Lung (tissue), 11 donors: ENCODE measurements at regions not wholly inside any gene's neighbourhood (a gene's known extent, or its start where the extent isn't known, plus 50 kb on each side); places are given as distances from the start of the nearest gene placed in this dataset.

Experiments
- ATAC-seq: fragments of 200-7000 bp; cut with Tn5 transposase; one replicate; pipeline ENCODE4 v1.9.1; 2020; ENCODE audit warnings: moderate number of reproducible peaks; ENCODE audit not compliant: insufficient read depth, low FRiP score
- DNase-seq, 3 donors: peaks; one replicate each; pipeline ENCODE4 v3.0.0-alpha.2; 2013 to 2017
- H3K27ac ChIP-seq, 2 donors: one replicate each; pipeline ENCODE4 v1.5.1; 2013; ENCODE audit warnings: mild to moderate bottlenecking in 2 of 2, moderate library complexity in 2 of 2, control low read depth in 1 of 2, inconsistent platforms in 1 of 2, low read depth in 1 of 2, low read length in 1 of 2
- H3K27me3 ChIP-seq, 3 donors: one replicate each; pipeline ENCODE4 v1.5.1; 2013; ENCODE audit warnings: low read length in 2 of 3; ENCODE audit not compliant: control insufficient read depth in 3 of 3, insufficient read depth in 3 of 3
- H3K36me3 ChIP-seq, 4 donors: one replicate each; pipeline ENCODE4 v1.5.1; 2013; ENCODE audit warnings: low read length in 4 of 4, mild to moderate bottlenecking in 1 of 4, moderate library complexity in 1 of 4; ENCODE audit not compliant: control insufficient read depth in 4 of 4, insufficient read depth in 4 of 4
- H3K4me1 ChIP-seq, 5 donors: one replicate each; pipeline ENCODE4 v1.5.1; 2013; ENCODE audit warnings: low read length in 5 of 5, mild to moderate bottlenecking in 2 of 5, moderate library complexity in 1 of 5; ENCODE audit not compliant: control insufficient read depth in 5 of 5, insufficient read depth in 5 of 5
- H3K4me3 ChIP-seq: one replicate; pipeline ENCODE4 v1.5.1; 2013; ENCODE audit warnings: mild to moderate bottlenecking, control low read depth, moderate library complexity
- H3K9ac ChIP-seq, 2 donors: one replicate each; pipeline ENCODE4 v1.5.1; 2013; ENCODE audit warnings: low read length in 2 of 2, control low read depth in 1 of 2; ENCODE audit not compliant: insufficient read depth in 1 of 2
- H3K9me3 ChIP-seq, 4 donors: one replicate each; pipeline ENCODE4 v1.5.1; 2013; ENCODE audit warnings: low read length in 3 of 4, mild to moderate bottlenecking in 1 of 4, moderate library complexity in 1 of 4; ENCODE audit not compliant: control insufficient read depth in 4 of 4, insufficient read depth in 3 of 4
- WGBS, 2 donors: extraction: QIAGEN DNeasy Blood & Tissue Kit; methylation state at CpG; one replicate each; pipeline ENCODE4 v1.1.7; 2013; 5-methylcytosine and 5-hydroxymethylcytosine counted together
- TF ChIP-seq, protein P1 (sequence below): IDR thresholded peaks from 2 replicates; pipeline ENCODE4 v1.5.1; 2012; ENCODE audit warnings: mild to moderate bottlenecking; ENCODE audit errors: control extremely low read depth, extremely low read depth
- donor health status: control.
- donor health status: control.
- donor health status: Bipolar disorder and iron deficiency.
- donor health status: healthy.
- donor health status: DM: yes; HTN: yes; CAD: no.

DNA sequence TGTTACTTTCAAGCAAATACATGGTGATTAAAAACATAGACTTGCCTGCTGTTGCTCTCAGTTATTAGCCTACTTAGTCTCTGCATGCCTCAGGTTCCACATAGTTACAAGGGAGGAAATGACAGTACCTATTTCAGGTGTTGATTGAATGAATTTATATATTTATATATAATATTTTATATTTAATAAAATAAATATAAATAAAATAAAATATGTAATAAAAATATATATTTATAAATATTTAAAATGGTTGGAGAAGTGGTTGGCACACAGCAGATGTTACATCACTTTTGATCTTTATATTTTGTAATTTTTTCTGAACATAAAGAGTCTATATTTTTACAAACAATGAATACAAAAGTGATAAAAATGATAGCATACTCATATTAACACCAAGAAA is 716.0 kb upstream of the EYS start:
- no peaks in the 10 kb centered on the region for H3K36me3 ChIP-seq
- H3K27ac ChIP-seq = no peak overlapping the region
- no peak for ATAC-seq
- DNase-seq = no peak
- no peaks in the 10 kb centered on the region for H3K4me1 ChIP-seq
- TF ChIP-seq, protein P1, sequence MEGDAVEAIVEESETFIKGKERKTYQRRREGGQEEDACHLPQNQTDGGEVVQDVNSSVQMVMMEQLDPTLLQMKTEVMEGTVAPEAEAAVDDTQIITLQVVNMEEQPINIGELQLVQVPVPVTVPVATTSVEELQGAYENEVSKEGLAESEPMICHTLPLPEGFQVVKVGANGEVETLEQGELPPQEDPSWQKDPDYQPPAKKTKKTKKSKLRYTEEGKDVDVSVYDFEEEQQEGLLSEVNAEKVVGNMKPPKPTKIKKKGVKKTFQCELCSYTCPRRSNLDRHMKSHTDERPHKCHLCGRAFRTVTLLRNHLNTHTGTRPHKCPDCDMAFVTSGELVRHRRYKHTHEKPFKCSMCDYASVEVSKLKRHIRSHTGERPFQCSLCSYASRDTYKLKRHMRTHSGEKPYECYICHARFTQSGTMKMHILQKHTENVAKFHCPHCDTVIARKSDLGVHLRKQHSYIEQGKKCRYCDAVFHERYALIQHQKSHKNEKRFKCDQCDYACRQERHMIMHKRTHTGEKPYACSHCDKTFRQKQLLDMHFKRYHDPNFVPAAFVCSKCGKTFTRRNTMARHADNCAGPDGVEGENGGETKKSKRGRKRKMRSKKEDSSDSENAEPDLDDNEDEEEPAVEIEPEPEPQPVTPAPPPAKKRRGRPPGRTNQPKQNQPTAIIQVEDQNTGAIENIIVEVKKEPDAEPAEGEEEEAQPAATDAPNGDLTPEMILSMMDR = no peak
- H3K9me3 ChIP-seq = peaks cover 0 to 4% (median 2%) of the 10 kb centered on the region in 4 donors
- H3K4me3 ChIP-seq = no peak overlapping the region
- no peak overlapping the region for H3K9ac ChIP-seq
- H3K27me3 ChIP-seq = no peaks in the 10 kb centered on the region

DNA sequence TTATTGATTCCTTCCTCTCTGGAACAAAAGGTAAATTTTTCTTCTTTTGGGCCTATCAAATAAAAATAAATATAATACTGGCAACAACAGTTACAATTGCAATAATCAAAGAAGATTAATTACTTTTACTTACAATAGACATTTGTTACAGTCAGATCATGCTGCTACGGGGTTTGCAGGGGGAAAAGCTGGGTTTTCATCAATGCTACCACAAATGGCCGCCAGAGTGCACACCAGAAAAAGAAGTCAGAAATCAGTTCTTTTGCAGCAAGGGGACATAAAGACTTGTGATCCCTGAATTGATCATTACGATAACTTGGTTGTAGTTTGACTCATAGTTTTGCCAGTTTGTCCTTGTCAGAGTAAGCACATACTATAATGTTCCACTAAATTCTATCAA is 714.5 kb upstream of the EYS start:
- DNase-seq = no peak
- no peak overlapping the region for H3K4me3 ChIP-seq
- WGBS, 2 donors = 49 to 57% methylated on average over 3 of the region's 3 CpGs

DNA sequence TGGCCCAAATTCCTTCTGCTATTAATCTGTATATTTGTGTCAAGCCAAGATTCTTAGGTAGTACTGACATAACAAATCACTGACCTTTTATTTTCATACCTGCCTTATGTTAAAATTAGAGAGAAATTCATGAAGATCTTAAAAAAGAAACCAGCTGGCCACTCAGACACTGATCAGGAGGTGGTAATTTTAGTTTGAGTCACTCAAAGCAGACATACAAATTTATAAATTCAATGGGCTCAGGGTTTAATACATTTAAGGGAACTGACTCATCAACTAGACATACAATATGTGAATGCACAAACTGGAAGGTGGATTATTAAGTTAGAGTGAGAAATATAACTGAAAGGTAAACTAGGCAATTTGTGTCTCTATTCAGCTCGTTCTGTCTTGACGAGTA is 711.9 kb upstream of the EYS start:
- Histone ChIP-seq H3K27me3 (no peaks in the 10 kb centered on the region), H3K9me3 (no peaks in the 10 kb centered on the region), H3K9ac (no peak overlapping the region), H3K4me3 (no peak overlapping the region), H3K27ac (no peak overlapping the region), H3K4me1 (no peaks in the 10 kb centered on the region), H3K36me3 (no peaks in the 10 kb centered on the region)
- ATAC-seq (no peak), DNase-seq (no peak)
- TF ChIP-seq, protein P1 = no peak
- WGBS, 2 donors = 85 to 89% methylated on average over 2 of the region's 2 CpGs

More for the DNA sequence above, 714.5 kb upstream of the EYS start:
- Histone ChIP-seq H3K27me3 (no peaks in the 10 kb centered on the region), H3K36me3 (no peaks in the 10 kb centered on the region), H3K4me1 (no peaks in the 10 kb centered on the region), H3K9me3 (no peaks in the 10 kb centered on the region), H3K9ac (no peak overlapping the region), H3K27ac (no peak overlapping the region)
- no peak for ATAC-seq
- TF ChIP-seq, protein P1 = no peak

DNA sequence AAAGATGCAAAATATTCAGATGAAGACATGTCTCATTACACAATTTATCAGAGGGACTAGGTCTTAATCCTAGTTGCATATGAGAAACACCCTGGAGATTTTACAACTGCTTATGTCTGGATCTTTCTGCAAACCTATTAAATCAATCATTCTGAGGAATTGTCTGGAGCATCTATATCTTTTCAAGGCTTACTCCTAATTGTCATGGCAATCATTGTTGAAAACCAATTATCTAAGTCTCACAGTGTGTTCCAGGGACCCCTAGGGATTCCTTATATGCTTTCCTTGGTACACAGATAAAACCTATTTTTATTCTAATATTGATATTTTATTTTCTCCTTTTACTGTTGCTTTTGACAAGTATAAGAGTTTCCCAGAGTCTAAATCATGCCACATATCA is 696.9 kb upstream of the EYS start:
- H3K9me3 ChIP-seq = no peaks in the 10 kb centered on the region
- H3K4me1 ChIP-seq = no peaks in the 10 kb centered on the region
- H3K9ac ChIP-seq = no peak overlapping the region
- no peaks in the 10 kb centered on the region for H3K36me3 ChIP-seq
- no peak overlapping the region for H3K4me3 ChIP-seq
- no peak overlapping the region for H3K27ac ChIP-seq
- DNase-seq = no peak
- H3K27me3 ChIP-seq = no peaks in the 10 kb centered on the region
- TF ChIP-seq, protein P1 = no peak
- ATAC-seq = no peak
